ENCODE measurements at regions not wholly inside any gene's neighbourhood (a gene's known extent, or its start where the extent isn't known, plus 50 kb on each side); places are given as distances from the start of the nearest gene placed in this dataset.

DNA sequence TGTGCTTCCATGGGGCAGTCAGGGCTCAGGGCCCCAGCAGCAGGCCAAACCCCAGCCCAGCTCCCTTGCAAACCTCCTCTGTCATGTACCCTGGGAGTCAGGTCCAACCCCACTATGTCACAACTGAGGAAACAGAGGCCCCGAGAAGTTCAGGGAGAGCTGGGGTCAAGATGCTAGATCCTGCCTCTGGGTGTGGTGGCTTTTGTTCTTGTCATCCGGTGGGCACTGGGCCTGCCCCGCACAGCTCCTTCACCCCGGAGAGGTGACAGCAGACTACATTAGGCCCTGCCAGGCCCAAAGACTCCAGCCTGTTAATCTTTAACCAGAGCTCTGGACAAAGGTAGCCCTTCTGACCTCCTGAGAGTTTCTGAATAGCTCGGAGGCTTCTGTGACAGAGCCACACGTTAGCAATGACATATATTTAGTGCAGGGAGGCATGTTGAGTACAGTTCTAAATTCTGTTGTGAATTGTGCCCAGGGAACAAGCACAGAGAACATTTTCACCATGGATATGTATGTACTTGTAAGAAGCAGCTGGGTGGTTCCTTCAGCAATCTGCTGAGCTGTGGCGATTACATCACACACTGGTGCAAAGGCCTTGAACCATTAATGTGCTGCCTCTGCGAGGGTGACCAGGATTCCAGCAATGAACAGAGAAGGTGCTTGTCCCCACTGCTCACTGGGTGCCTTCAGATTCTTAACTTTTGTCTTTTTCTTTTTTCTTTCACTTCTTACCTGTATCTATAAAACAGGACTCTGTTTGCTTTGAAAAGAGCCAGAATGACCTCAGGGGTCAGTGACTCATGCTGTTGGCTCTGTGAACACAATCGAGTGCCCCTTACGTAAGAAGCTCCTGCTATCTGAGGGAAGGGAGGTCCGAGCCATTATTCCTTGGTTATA, 102.8 kb downstream of the RHOU start:
- Histone ChIP-seq H3K27ac (no peak overlapping the region), H3K4me3 (ENCODE audit: low read depth, low read length) (no peak overlapping the region), H3K9me3 (ENCODE audit: severe bottlenecking) (no peaks in the 10 kb centered on the region), H3K36me3 (no peaks in the 10 kb centered on the region), H3K27me3 (ENCODE audit: insufficient read depth, low read depth, severe bottlenecking) (no peaks in the 10 kb centered on the region)
- no peak for DNase-seq
- TF ChIP-seq, protein P1, sequence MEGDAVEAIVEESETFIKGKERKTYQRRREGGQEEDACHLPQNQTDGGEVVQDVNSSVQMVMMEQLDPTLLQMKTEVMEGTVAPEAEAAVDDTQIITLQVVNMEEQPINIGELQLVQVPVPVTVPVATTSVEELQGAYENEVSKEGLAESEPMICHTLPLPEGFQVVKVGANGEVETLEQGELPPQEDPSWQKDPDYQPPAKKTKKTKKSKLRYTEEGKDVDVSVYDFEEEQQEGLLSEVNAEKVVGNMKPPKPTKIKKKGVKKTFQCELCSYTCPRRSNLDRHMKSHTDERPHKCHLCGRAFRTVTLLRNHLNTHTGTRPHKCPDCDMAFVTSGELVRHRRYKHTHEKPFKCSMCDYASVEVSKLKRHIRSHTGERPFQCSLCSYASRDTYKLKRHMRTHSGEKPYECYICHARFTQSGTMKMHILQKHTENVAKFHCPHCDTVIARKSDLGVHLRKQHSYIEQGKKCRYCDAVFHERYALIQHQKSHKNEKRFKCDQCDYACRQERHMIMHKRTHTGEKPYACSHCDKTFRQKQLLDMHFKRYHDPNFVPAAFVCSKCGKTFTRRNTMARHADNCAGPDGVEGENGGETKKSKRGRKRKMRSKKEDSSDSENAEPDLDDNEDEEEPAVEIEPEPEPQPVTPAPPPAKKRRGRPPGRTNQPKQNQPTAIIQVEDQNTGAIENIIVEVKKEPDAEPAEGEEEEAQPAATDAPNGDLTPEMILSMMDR (IDR thresholded peaks at IDR 0.05; ENCODE audit: low read depth, low read length): no peak

DNA sequence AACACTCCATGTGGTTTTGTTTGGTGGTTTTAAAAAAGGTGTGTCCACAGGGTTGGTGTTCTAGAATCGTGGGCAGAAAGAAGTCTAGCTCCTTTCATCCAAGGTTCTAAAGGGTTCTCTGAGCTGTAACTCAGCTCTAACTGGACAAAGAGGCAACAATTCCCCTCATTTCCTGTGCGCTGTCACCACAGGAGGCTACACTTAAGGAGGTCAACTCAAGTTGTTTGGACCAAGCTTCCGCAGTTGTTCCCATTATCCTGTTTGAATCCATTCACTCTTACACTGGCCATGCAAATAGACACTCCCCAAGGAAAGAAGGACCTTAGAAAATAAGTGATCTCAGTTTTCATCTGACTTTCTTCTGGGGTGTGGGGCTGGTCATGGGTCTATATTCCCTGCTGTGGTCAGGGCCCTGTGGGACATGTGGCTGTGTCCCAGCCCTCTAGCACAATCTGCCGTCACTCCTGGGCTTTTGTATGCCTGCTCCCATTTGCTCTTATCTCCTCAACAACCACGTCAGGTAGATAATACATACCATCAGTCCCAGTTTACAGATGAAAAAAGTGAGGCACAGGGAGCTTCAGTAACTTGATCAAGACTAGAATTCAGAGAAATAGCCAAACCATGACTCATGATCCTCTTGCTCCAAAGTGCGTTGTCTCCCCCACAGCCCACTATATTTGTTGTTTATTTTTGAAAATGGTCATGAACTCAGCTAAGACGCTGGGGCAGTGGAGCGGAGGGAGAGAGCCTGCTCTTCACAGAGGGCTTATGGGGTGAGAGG, 103.6 kb downstream of the RHOU start:
- no peak for DNase-seq
- H3K27ac ChIP-seq: no peak overlapping the region
- H3K4me3 ChIP-seq (ENCODE audit: low read depth, low read length): no peak overlapping the region
- no peaks in the 10 kb centered on the region for H3K27me3 ChIP-seq (ENCODE audit: insufficient read depth, low read depth, severe bottlenecking)
- H3K36me3 ChIP-seq: no peaks in the 10 kb centered on the region
- no peaks in the 10 kb centered on the region for H3K9me3 ChIP-seq (ENCODE audit: severe bottlenecking)
- TF ChIP-seq, protein P1 (IDR thresholded peaks at IDR 0.05; ENCODE audit: low read depth, low read length): no peak

DNA sequence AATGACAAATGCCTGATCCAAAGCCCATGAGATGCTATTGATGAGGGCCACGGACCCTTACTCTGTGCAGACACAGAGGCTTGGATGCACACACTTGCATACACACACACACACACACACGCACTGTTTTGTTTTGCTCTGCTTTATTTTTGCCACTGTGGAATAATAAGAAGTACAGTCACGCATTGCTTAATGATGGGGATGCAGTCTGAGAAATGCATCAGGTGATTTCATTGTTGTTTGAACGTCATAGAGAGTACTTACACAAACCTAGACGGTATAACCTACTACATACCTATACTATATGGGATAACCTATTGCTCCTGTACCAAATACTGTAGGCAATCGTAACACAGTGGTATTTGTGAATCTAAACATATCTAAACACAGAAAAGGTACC, 104.4 kb downstream of the RHOU start:
- H3K9me3 ChIP-seq (ENCODE audit: severe bottlenecking): no peaks in the 10 kb centered on the region
- H3K4me3 ChIP-seq (ENCODE audit: low read depth, low read length): no peak overlapping the region
- H3K27ac ChIP-seq: no peak overlapping the region
- DNase-seq: no peak
- no peaks in the 10 kb centered on the region for H3K27me3 ChIP-seq (ENCODE audit: insufficient read depth, low read depth, severe bottlenecking)
- TF ChIP-seq, protein P1 (IDR thresholded peaks at IDR 0.05; ENCODE audit: low read depth, low read length): no peak
- no peaks in the 10 kb centered on the region for H3K36me3 ChIP-seq

DNA sequence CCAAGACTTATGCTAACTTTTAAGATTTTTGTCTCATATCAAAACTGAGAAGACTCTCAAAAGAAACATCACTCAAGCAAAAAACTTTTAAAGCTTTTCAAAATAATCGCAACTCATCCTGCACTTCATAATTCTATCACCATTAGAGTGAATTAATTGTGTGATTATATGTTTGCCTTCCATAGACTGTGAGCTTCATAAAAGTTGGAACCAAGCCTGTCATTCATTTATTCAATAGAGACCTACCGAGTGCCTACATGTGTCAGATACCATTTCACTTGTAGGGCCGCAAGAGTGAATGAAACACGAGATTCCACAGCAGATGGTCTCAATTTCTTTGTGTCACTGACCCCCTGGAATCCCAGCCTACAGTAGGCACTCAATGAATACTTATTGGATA, 106.4 kb downstream of the RHOU start:
- TF ChIP-seq, protein P1 (IDR thresholded peaks at IDR 0.05; ENCODE audit: low read depth, low read length): no peak
- no peaks in the 10 kb centered on the region for H3K9me3 ChIP-seq (ENCODE audit: severe bottlenecking)
- no peaks in the 10 kb centered on the region for H3K36me3 ChIP-seq
- no peak for DNase-seq
- H3K27ac ChIP-seq: no peak overlapping the region
- no peaks in the 10 kb centered on the region for H3K27me3 ChIP-seq (ENCODE audit: insufficient read depth, low read depth, severe bottlenecking)
- no peak overlapping the region for H3K4me3 ChIP-seq (ENCODE audit: low read depth, low read length)

DNA sequence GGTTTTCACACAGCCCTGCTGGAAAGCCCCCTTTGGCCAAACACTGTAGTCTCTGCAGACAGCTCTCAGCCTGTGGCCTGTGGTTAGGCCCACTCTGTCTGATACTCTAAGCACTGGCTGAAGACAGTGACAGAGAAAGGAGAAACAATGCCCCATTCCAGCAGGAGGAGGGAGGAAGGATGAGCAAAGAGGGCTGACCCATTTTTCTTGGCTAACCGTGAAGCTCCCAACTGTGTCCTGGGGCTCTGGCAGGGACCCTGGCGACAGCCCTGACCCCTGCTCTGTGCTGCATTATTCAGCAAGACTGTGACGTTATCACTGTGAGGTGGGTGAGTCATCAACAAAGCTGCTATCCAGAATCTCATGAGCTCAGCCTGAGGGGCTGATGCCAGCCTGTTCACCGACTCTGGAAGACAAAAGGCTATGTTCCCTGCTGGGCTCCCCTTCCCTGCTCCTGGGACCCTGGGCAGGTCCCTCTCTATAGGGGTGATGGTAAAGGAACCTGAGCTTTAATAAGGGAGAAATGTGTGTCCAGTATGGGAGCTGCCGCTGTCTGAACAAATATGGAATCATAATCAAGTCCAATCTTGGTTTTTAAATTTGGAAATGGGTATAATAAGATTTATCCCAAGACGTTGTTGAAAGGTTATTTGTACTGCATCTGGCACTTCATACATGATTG, 107.0 kb downstream of the RHOU start:
- Histone ChIP-seq H3K27ac (no peak overlapping the region), H3K27me3 (ENCODE audit: insufficient read depth, low read depth, severe bottlenecking) (no peaks in the 10 kb centered on the region), H3K9me3 (ENCODE audit: severe bottlenecking) (no peaks in the 10 kb centered on the region), H3K36me3 (no peaks in the 10 kb centered on the region), H3K4me3 (ENCODE audit: low read depth, low read length) (no peak overlapping the region)
- no peak for DNase-seq
- TF ChIP-seq, protein P1 (IDR thresholded peaks at IDR 0.05; ENCODE audit: low read depth, low read length): no peak
